OCI-LY7 (cell line): ENCODE measurements at regions not wholly inside any gene's neighbourhood (a gene's known extent, or its start where the extent isn't known, plus 50 kb on each side); places are given as distances from the start of the nearest gene placed in this dataset.

Experiments
- BruUV-seq: library from RNA; stranded (reverse); fragments of 400-500 nt; replicated peaks from 2 replicates; lab custom pipeline; 2021; lab: Mats Ljungman, UMichigan
- CTCF ChIA-PET: fragments of 300-600 bp; sonication (Branson Sonifier 250); formaldehyde crosslinking; loops from one replicate; lab custom pipeline; 2022; ENCODE audit warnings: antibody characterized with exemption; ENCODE audit not compliant: unreplicated experiment; lab: Charles Lee
- POLR2A ChIA-PET: fragments of 300-600 bp; sonication (Branson Sonifier 250); formaldehyde crosslinking; loops from one replicate; lab custom pipeline; 2022; ENCODE audit warnings: antibody characterized with exemption; lab: Charles Lee
- DNase-seq: peaks from one replicate; pipeline ENCODE4 v3.0.0-alpha.2; 2015; ENCODE audit warnings: low spot score
- H2AFZ ChIP-seq: fragments of 200-600 bp; sonication (generic), shearing (Covaris generic); 2 replicates; pipeline ENCODE4 v1.6.1; 2014; ENCODE audit warnings: mild to moderate bottlenecking, antibody characterized with exemption, low read length, moderate library complexity
- H3K27ac ChIP-seq: fragments of 200-600 bp; sonication (generic); 2 replicates; pipeline ENCODE4 v1.5.1; 2014; ENCODE audit warnings: mixed run types, low read depth, mild to moderate bottlenecking, moderate library complexity, low read length, inconsistent platforms; ENCODE audit not compliant: poor library complexity, severe bottlenecking
- H3K36me3 ChIP-seq: fragments of 200-600 bp; sonication (generic); 2 replicates; pipeline ENCODE4 v1.6.1; 2014; ENCODE audit warnings: mild to moderate bottlenecking, antibody characterized with exemption, low read length, moderate library complexity, mixed read lengths; ENCODE audit not compliant: insufficient read depth
- H3K4me1 ChIP-seq: fragments of 200-600 bp; sonication (generic); 2 replicates; pipeline ENCODE4 v1.5.1; 2014; ENCODE audit warnings: mild to moderate bottlenecking, low read length; ENCODE audit not compliant: insufficient read depth, poor library complexity, severe bottlenecking
- H3K4me2 ChIP-seq: fragments of 200-600 bp; sonication (generic); 2 replicates; pipeline ENCODE4 v1.6.1; 2014; ENCODE audit warnings: mild to moderate bottlenecking, low read length
- H3K4me3 ChIP-seq: fragments of 200-600 bp; sonication (generic); 2 replicates; pipeline ENCODE4 v1.5.1; 2014; ENCODE audit warnings: mild to moderate bottlenecking, low read depth, low read length; ENCODE audit not compliant: poor library complexity, severe bottlenecking
- H3K79me2 ChIP-seq: fragments of 200-600 bp; sonication (generic); 2 replicates; pipeline ENCODE4 v1.6.1; 2016; ENCODE audit warnings: low read depth, mild to moderate bottlenecking, low read length, moderate library complexity, mixed read lengths; ENCODE audit not compliant: insufficient read depth
- H3K9me2 ChIP-seq: fragments of 200-600 bp; sonication (generic); 2 replicates; pipeline ENCODE4 v1.6.1; 2016; ENCODE audit warnings: mild to moderate bottlenecking, low read length, mixed read lengths; ENCODE audit not compliant: insufficient read depth
- H3K9me3 ChIP-seq: fragments of 200-600 bp; sonication (generic); 2 replicates; pipeline ENCODE4 v1.6.1; 2014; ENCODE audit warnings: mild to moderate bottlenecking, mixed run types, low read length, mixed read lengths
- H4K20me1 ChIP-seq: fragments of 200-600 bp; sonication (generic); 2 replicates; pipeline ENCODE4 v1.6.1; 2014; ENCODE audit warnings: mild to moderate bottlenecking, antibody characterized with exemption, low read length, moderate library complexity, mixed read lengths; ENCODE audit not compliant: insufficient read depth
- CTCF ChIP-seq: fragments of 200-600 bp; sonication (generic); conservative IDR thresholded peaks from 2 replicates; pipeline ENCODE4 v1.5.1; 2014; ENCODE audit warnings: mild to moderate bottlenecking, antibody characterized with exemption, low read length, moderate library complexity, mixed read lengths
- EZH2phosphoT487 ChIP-seq: fragments of 200-600 bp; sonication (generic); IDR thresholded peaks from 2 replicates; pipeline ENCODE4 v1.6.1; 2018; ENCODE audit warnings: low read depth, borderline replicate concordance, mild to moderate bottlenecking, mixed run types, antibody characterized with exemption, low read length, moderate library complexity, mixed read lengths
- intact Hi-C: fragments of 100-400 bp; cut with micrococcal nuclease; formaldehyde crosslinking; loops from one replicate; pipeline ENCODE4 v1.10.0; 2022; ENCODE audit not compliant: unreplicated experiment

- Histone ChIP-seq H3K4me2 (no peak overlapping the region), H4K20me1 (no peaks in the 10 kb centered on the region), H3K79me2 (no peaks in the 10 kb centered on the region), H3K9me2 (no peaks in the 10 kb centered on the region), H3K4me1 (no peaks in the 10 kb centered on the region), H3K9me3 (no peaks in the 10 kb centered on the region), H3K4me3 (no peak overlapping the region), H3K36me3 (no peaks in the 10 kb centered on the region), H2AFZ (no peak overlapping the region), H3K27ac (no peak overlapping the region)
- no TSS peak for BruUV-seq
- ChIA-PET POLR2A (interaction anchor here (0.7 kb wide), 1 partner anchor 467 kb away, joined by 4 read pairs; no protein-coding TSS in a partner anchor), CTCF (interaction anchor here (1.4 kb wide), 1 partner anchor 10 kb away, joined by 3 read pairs; no protein-coding TSS in a partner anchor)
- TF ChIP-seq EZH2phosphoT487 (no peak), CTCF (no peak)
- DNase-seq, result no peak
- intact Hi-C loops, result no loop called here
Observed at GRCh38 chr1:114337417-114337816, 173.6 kb downstream of the TRIM33 start.

- no peaks in the 10 kb centered on the region for H3K9me3 ChIP-seq
- no peaks in the 10 kb centered on the region for H3K36me3 ChIP-seq
- H3K4me2 ChIP-seq, result no peak overlapping the region
- ChIA-PET POLR2A (no interaction called here), CTCF (no interaction called here)
- no peak overlapping the region for H3K27ac ChIP-seq
- no peak overlapping the region for H3K4me3 ChIP-seq
- no peak overlapping the region for H2AFZ ChIP-seq
- DNase-seq, result no peak
- H4K20me1 ChIP-seq, result no peaks in the 10 kb centered on the region
- TF ChIP-seq EZH2phosphoT487, result no peak
- no peak for TF ChIP-seq CTCF
- H3K4me1 ChIP-seq, result no peaks in the 10 kb centered on the region
- intact Hi-C loops, result no loop called here
- H3K9me2 ChIP-seq, result no peaks in the 10 kb centered on the region
- no peaks in the 10 kb centered on the region for H3K79me2 ChIP-seq
- BruUV-seq, result no TSS peak
Observed at GRCh38 chr1:114336360-114336759, 174.6 kb downstream of the TRIM33 start.

- no peaks in the 10 kb centered on the region for H3K9me3 ChIP-seq
- POLR2A ChIA-PET, result no interaction called here
- H3K79me2 ChIP-seq, result no peaks in the 10 kb centered on the region
- no peak for DNase-seq
- H3K36me3 ChIP-seq, result no peaks in the 10 kb centered on the region
- no TSS peak for BruUV-seq
- no peaks in the 10 kb centered on the region for H3K4me1 ChIP-seq
- CTCF ChIA-PET, result no interaction called here
- no peaks in the 10 kb centered on the region for H3K9me2 ChIP-seq
- no peaks in the 10 kb centered on the region for H4K20me1 ChIP-seq
- H2AFZ ChIP-seq, result no peak overlapping the region
- TF ChIP-seq EZH2phosphoT487 (no peak), CTCF (no peak)
- intact Hi-C loops, result no loop called here
- no peak overlapping the region for H3K4me3 ChIP-seq
- H3K4me2 ChIP-seq, result no peak overlapping the region
- H3K27ac ChIP-seq, result no peak overlapping the region
Observed at GRCh38 chr1:114335273-114335672, 175.7 kb downstream of the TRIM33 start.
